ENCODE measurements at regions not wholly inside any gene's neighbourhood (a gene's known extent, or its start where the extent isn't known, plus 50 kb on each side); places are given as distances from the start of the nearest gene placed in this dataset.
"Not testable (repeated sequence)": the region's sequence is repeated elsewhere in the genome, so short reads cannot be mapped to it uniquely, and the experiment has no call there.

- H3K27ac ChIP-seq; H3K4me1 ChIP-seq; H3K36me3 ChIP-seq; H3K4me3 ChIP-seq; DNase-seq; intact Hi-C loops (cut with DNase I); H3K9me3 ChIP-seq: not testable (repeated sequence)
- WGBS, 2 donors: 82 to 88% methylated on average over 10 to 11 of the region's 12 CpGs
- peaks cover 0 to 11% (median 0%) of the 10 kb centered on the region in 7 donors for H3K27me3 ChIP-seq
- ATAC-seq: peak in 2 of 8 donors; percentile 9 to 15
Measured at GRCh38 chr9:138202043-138202442, 324.5 kb downstream of the CACNA1B start.

DNA sequence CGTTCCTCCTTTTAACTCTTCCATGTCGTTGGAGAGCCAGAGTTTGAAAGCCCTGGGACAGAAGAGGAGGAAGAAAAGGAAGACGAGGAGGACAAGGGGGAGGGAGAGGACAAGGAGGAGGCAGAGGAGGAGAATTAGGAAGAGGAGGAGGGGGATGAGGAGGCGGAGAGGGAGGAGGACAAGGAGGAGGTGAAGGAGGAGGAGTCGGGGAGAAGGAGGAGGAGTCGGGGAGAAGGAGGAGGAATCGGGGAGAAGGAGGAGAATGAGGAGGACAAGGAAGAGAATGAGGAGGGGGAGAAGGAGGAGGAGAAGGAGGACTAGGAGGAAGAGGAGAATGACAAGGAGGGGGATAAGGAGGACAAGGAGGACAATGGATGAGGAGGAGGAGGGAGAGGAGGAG, 325.7 kb downstream of the CACNA1B start:
- H3K4me1 ChIP-seq; H3K36me3 ChIP-seq; H3K27me3 ChIP-seq; DNase-seq; H3K27ac ChIP-seq; H3K4me3 ChIP-seq; intact Hi-C loops (cut with DNase I); H3K9me3 ChIP-seq: not testable (repeated sequence)
- 56 to 67% methylated on average over 5 to 7 of the region's 7 CpGs for WGBS, 2 donors
- peak in 2 of 8 donors; percentile 60 to 74 for ATAC-seq

- DNase-seq; intact Hi-C loops (cut with DNase I); H3K27ac ChIP-seq; H3K9me3 ChIP-seq; H3K27me3 ChIP-seq; H3K4me3 ChIP-seq; H3K4me1 ChIP-seq; H3K36me3 ChIP-seq: not testable (repeated sequence)
- 68 to 72% methylated on average over 8 of the region's 9 CpGs for WGBS, 2 donors
- peak in 4 of 8 donors; percentile 14 to 45 (median 34) for ATAC-seq
Measured at GRCh38 chr9:138203872-138204271, 326.3 kb downstream of the CACNA1B start.

DNA sequence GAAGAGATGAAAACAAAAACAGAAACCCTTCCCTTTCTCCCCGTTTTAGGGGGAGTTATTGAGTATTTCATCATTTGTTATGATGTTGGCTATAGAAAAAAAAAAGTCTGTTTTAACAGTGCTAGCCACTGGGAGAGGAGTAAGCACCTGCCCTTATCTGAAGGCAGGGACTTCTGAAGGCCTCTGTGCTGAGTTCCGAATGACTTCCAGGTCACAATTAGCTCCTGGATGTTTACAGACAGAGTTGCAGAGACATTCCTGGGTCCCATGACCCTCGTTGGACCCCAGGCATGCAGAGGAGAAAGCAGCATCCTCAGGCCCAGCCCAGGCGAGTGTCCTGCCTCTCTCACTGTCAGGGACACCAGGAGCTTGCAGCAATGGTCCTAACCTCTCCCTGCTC, 328.5 kb downstream of the CACNA1B start:
- DNase-seq; H3K36me3 ChIP-seq; H3K4me3 ChIP-seq; H3K27me3 ChIP-seq; H3K9me3 ChIP-seq; intact Hi-C loops (cut with DNase I); H3K4me1 ChIP-seq; H3K27ac ChIP-seq; ATAC-seq: not testable (repeated sequence)
- 35 to 67% methylated on average over 3 of the region's 4 CpGs for WGBS, 2 donors

DNA sequence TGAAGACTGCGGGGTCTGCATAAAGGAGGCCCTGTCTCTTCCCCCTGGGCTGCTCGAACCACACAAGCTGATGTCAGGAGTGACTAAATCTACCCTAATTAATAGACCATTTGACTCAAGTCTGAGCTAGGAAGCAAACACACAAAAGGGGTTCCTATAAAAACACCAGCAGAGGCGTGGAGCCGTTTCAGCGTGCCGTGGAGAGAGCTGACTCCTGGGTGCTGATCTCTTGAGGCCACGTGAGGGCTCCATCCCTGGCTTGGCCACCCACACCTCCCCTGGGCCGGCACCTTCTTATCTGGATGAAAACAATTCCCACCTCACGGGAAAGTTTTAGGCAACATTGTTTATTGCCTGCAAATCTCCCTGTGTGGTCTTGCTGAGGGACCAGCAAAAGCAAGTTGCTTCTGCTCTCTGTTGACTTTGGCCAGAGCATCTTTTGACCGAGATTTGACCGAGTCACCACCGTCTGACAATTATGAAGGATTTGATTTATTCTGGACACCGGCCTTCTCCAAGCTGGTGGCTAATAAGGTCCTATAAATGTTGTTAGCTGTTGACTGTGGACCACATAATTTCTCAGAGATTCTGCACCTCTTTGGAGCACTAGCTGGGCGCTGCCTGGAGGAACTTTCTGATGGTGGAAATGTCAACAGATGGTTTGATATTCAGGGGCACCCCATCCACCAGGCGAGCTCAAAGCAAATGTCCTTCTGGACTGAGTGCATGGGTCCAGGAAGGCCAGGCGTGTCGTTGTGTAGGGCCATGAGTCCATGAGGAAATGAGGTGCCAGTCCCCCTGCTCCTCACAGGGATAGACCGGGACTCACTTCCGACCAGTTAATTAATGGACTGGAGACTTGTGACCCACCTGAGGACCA, 330.0 kb downstream of the CACNA1B start:
- peak in 1 of 8 donors; percentile 4 for ATAC-seq
- 72 to 75% methylated on average over 17 to 18 of the region's 19 CpGs for WGBS, 2 donors
- H3K27ac ChIP-seq; H3K9me3 ChIP-seq; H3K4me3 ChIP-seq; H3K36me3 ChIP-seq; DNase-seq; H3K4me1 ChIP-seq; H3K27me3 ChIP-seq; intact Hi-C loops (cut with DNase I): not testable (repeated sequence)

DNA sequence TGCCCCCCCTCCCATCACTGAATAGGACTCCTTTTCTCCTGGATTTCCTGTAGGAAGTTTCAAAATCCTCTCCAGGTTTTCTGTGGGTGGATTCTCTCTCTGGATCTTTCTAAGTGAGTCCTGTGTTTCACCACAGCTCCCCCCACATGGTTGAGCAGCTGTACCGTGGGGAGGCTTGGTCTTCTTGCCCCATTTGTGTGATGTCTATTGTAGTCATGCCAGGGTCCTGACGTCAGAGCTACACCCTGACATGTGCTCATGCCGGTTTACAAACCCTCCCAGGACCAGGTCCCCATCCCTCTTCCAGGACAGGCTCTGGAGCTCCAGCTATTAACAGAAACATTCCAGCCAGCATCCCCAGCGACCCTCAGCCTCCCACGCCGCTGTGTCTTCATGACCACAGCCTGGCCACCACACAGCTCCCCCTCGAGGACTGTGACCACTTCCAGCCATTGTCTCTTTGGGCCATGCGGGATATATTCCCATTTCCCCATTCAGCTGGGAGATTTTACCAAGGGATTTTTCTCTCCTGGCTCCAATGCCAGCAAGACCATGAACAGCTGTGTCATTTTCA, 331.6 kb downstream of the CACNA1B start:
- H3K27ac ChIP-seq; H3K36me3 ChIP-seq; H3K27me3 ChIP-seq; H3K4me1 ChIP-seq; H3K9me3 ChIP-seq; H3K4me3 ChIP-seq; intact Hi-C loops (cut with DNase I); DNase-seq: not testable (repeated sequence)
- peak in 1 of 8 donors; percentile 41 for ATAC-seq
- WGBS, 2 donors: 41 to 58% methylated on average over 3 to 4 of the region's 8 CpGs

DNA sequence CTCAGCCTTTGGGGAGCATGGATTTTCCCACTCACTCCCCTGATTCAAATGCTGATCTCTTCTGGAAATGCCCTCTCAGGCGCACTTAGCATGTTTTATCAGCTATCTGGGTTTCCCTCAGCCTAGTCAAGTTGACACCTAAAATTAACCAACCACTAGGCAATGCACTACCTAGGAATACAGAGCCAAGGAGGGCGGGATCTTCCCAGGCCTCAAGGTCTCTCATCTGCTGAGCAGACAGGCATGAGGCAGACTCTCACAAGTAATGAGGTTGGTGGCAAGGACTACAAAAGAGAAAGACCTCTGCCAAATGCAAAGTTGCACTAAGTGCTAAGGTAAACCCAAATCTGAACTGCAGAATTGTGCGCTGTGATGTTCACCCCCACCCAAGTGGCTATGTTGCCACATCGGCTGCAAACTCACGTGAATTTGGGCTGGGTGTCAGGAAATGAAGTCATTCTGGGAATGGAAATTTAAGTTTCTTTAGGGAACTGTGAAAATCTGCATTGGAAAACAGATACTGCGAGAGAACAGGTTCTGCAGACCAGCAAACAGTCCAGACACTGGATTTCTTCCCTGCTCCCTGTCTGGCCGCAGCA, 332.9 kb downstream of the CACNA1B start:
- WGBS, 2 donors: 62 to 63% methylated on average over 6 of the region's 7 CpGs
- ATAC-seq; intact Hi-C loops (cut with DNase I); H3K4me3 ChIP-seq; H3K27me3 ChIP-seq; DNase-seq; H3K27ac ChIP-seq; H3K4me1 ChIP-seq; H3K36me3 ChIP-seq; H3K9me3 ChIP-seq: not testable (repeated sequence)

GRCh38 chr9:138211070-138211469, 333.5 kb downstream of the CACNA1B start:
- H3K9me3 ChIP-seq; DNase-seq; H3K27me3 ChIP-seq; H3K36me3 ChIP-seq; intact Hi-C loops (cut with DNase I); H3K27ac ChIP-seq; ATAC-seq; H3K4me3 ChIP-seq; H3K4me1 ChIP-seq: not testable (repeated sequence)
- 41 to 63% methylated on average over 1 to 2 of the region's 4 CpGs for WGBS, 2 donors

Data from heart right ventricle (tissue), 16 donors.